SU-DHL-6 (cell line): ENCODE measurements at regions not wholly inside any gene's neighbourhood (a gene's known extent, or its start where the extent isn't known, plus 50 kb on each side); places are given as distances from the start of the nearest gene placed in this dataset.

Experiments
- H2AFZ ChIP-seq: fragments of 200-600 bp; sonication (generic); 2 replicates; pipeline ENCODE4 v1.6.1; 2014; ENCODE audit warnings: low read depth, mild to moderate bottlenecking, moderate library complexity, mixed read lengths, antibody characterized with exemption, low read length; ENCODE audit not compliant: severe bottlenecking
- H3F3A ChIP-seq: fragments of 200-600 bp; shearing (Covaris generic); 2 replicates; pipeline ENCODE4 v1.6.0; 2016; ENCODE audit warnings: antibody characterized with exemption, mild to moderate bottlenecking; ENCODE audit not compliant: insufficient read depth
- H3K27ac ChIP-seq: fragments of 200-600 bp; sonication (generic); 2 replicates; pipeline ENCODE4 v1.5.1; 2016; ENCODE audit warnings: low read depth, mild to moderate bottlenecking, low read length, moderate library complexity, mixed read lengths
- H3K27me3 ChIP-seq: fragments of 200-600 bp; sonication (generic), shearing (Covaris generic); 2 replicates; pipeline ENCODE4 v1.6.0; 2014; ENCODE audit warnings: mild to moderate bottlenecking, low read length
- H3K36me3 ChIP-seq: fragments of 200-600 bp; sonication (generic); 2 replicates; pipeline ENCODE4 v1.6.1; 2014; ENCODE audit warnings: mild to moderate bottlenecking, low read length, mixed read lengths
- H3K4me2 ChIP-seq: fragments of 300-600, 200-600 bp; shearing (Covaris generic), sonication (generic); 2 replicates; pipeline ENCODE4 v1.6.0; 2014; ENCODE audit warnings: low read length, low read depth, mild to moderate bottlenecking; ENCODE audit not compliant: poor library complexity, severe bottlenecking
- H3K4me3 ChIP-seq: fragments of 200-600 bp; sonication (generic); 2 replicates; pipeline ENCODE4 v1.5.1; 2014; ENCODE audit warnings: antibody characterized with exemption, low read length, mild to moderate bottlenecking, mixed read lengths; ENCODE audit not compliant: insufficient read depth, poor library complexity, severe bottlenecking
- H3K79me2 ChIP-seq: fragments of 200-600 bp; sonication (generic); 2 replicates; pipeline ENCODE4 v1.6.1; 2014; ENCODE audit warnings: mild to moderate bottlenecking, low read length, moderate library complexity; ENCODE audit not compliant: insufficient read depth
- H3K9ac ChIP-seq: fragments of 200-600 bp; sonication (generic); 2 replicates; pipeline ENCODE4 v1.7.0; 2014; ENCODE audit warnings: mild to moderate bottlenecking, low read length
- H3K9me2 ChIP-seq: fragments of 200-600 bp; sonication (generic); replicated peaks from 2 replicates; pipeline ENCODE4 v1.6.1; 2014; ENCODE audit warnings: low read length; ENCODE audit not compliant: insufficient read depth
- H3K9me3 ChIP-seq: fragments of 200-600 bp; sonication (generic); 2 replicates; pipeline ENCODE4 v1.6.1; 2014; ENCODE audit warnings: low read length, mixed read lengths; ENCODE audit not compliant: insufficient read depth
- H4K20me1 ChIP-seq: fragments of 200-600 bp; sonication (generic); 2 replicates; pipeline ENCODE4 v1.6.1; 2014; ENCODE audit warnings: low read depth, mild to moderate bottlenecking, antibody characterized with exemption, low read length, moderate library complexity, mixed read lengths
- CTCF ChIP-seq: fragments of 200-600 bp; sonication (generic); IDR thresholded peaks from one replicate; pipeline ENCODE4 v1.5.1; 2017; ENCODE audit warnings: antibody characterized with exemption, mild to moderate bottlenecking, low read length, moderate library complexity; ENCODE audit not compliant: insufficient read depth, poor library complexity, severe bottlenecking
- EZH2phosphoT487 ChIP-seq: fragments of 200-600 bp; sonication (generic), shearing (Covaris generic); conservative IDR thresholded peaks from 2 replicates; pipeline ENCODE4 v1.6.1; 2018; ENCODE audit warnings: mild to moderate bottlenecking, antibody characterized with exemption, low read length, moderate library complexity, mixed read lengths

DNA sequence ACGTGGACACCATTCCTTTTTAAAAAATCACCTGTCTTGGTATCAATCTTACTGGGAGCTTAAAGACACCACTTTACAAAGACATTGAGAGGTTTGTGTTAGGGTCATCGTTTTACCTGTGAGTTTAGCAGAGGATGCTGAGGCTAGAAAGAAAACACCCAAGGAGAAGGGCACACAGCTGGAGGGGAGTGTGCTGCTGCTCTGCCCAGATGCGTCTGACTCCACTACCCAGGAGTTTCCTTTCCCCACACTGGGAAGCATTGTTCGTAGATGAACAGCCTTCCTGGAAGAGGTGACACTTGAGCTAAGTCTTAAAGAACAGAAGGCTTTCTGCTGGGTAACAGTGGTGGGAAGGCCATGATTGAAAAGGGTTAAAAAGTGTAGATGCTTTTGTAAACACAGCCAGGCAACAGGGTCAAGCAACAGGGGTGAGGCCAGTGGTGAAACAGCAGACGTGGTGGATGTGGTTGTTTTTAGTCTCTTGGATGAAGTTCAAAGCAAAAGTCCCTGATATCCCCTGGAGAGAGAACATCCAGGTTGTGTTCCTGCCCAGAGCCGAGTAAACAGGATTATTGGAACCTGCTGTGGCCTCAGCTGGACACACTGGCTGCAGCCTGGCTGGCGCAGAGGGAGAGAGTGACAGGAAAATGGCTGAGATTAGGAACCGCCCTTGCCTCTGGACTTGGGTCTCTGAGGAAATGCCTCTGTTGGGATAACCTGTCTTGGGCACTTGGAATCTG, 198.6 kb upstream of the JUN start:
- Histone ChIP-seq H3K79me2 (no peaks in the 10 kb centered on the region), H4K20me1 (no peaks in the 10 kb centered on the region), H3K27me3 (no peaks in the 10 kb centered on the region), H3K9me3 (no peaks in the 10 kb centered on the region), H3K36me3 (no peaks in the 10 kb centered on the region), H3K9me2 (no peaks in the 10 kb centered on the region), H3K4me2 (no peak overlapping the region), H3K9ac (no peak overlapping the region), H3F3A (no peaks in the 10 kb centered on the region), H2AFZ (no peak overlapping the region), H3K4me3 (no peak overlapping the region), H3K27ac (no peak overlapping the region)
- TF ChIP-seq EZH2phosphoT487 (no peak), CTCF (no peak)

DNA sequence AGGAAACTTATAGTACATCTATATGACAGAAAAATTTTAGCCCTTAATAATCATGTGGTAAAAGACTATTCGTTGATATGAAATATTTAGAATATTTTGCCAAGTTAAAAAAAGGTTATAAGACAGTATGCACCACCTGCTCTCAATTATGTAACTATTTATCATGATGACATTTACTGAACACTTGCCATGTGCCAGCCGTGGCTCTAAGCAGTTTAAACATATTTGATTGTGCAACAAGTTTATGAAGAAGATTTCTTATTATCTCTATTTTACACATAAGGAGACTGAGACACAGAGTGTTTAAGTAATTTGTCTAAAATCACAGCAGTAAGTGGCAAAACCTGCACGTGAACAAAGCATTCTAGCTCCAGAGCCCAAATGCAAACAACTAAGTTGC, 199.3 kb upstream of the JUN start:
- Histone ChIP-seq H3K79me2 (no peaks in the 10 kb centered on the region), H3K4me2 (no peak overlapping the region), H3K27me3 (no peaks in the 10 kb centered on the region), H3K4me3 (no peak overlapping the region), H3K9me3 (no peaks in the 10 kb centered on the region), H4K20me1 (no peaks in the 10 kb centered on the region), H3K27ac (no peak overlapping the region), H3K9ac (no peak overlapping the region), H3K9me2 (no peaks in the 10 kb centered on the region), H2AFZ (no peak overlapping the region), H3K36me3 (no peaks in the 10 kb centered on the region), H3F3A (no peaks in the 10 kb centered on the region)
- TF ChIP-seq CTCF (no peak), EZH2phosphoT487 (no peak)

DNA sequence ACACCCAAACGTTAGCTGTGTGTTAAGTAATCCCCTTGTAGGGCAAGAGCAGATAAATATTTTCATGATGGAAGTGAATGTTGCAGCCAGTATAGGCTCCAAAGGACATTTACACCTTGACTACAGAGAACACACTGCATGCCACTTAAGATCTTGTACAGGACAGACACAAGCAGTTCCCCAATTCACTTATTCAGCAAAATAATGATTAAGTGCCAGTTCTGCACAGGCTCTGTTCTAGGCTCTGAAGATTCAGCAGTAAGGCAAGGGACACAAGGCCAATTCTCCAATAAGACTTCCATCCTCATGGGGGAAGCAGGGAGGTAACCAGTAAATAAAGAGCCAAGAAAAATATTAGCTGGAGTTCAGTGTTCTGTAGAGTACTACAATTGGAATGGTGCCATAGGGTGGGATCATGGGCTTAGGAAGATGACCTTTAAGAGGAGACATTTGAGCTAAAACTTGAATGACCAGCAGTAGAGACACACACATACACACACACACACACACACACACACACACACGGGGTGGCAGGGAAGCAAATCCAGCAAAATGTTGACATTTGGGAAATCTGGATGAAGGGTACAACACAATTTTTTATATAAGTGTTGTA, 199.9 kb upstream of the JUN start:
- Histone ChIP-seq H3K27ac (no peak overlapping the region), H3K9ac (no peak overlapping the region)

More for the DNA sequence above, 199.9 kb upstream of the JUN start:
- no peaks in the 10 kb centered on the region for H3K27me3 ChIP-seq
- no peak overlapping the region for H3K4me2 ChIP-seq
- no peaks in the 10 kb centered on the region for H3F3A ChIP-seq
- H3K36me3 ChIP-seq, result no peaks in the 10 kb centered on the region
- no peak overlapping the region for H3K4me3 ChIP-seq
- no peaks in the 10 kb centered on the region for H4K20me1 ChIP-seq
- TF ChIP-seq EZH2phosphoT487 (no peak), CTCF (no peak)
- H3K79me2 ChIP-seq, result no peaks in the 10 kb centered on the region
- H3K9me2 ChIP-seq, result no peaks in the 10 kb centered on the region
- H3K9me3 ChIP-seq, result no peaks in the 10 kb centered on the region
- no peak overlapping the region for H2AFZ ChIP-seq
